Right atrium auricular region (tissue), 2 donors: ENCODE measurements at regions not wholly inside any gene's neighbourhood (a gene's known extent, or its start where the extent isn't known, plus 50 kb on each side); places are given as distances from the start of the nearest gene placed in this dataset.
"Not testable (repeated sequence)": the region's sequence is repeated elsewhere in the genome, so short reads cannot be mapped to it uniquely, and the experiment has no call there.

Source experiments
- DNase-seq: peaks from one replicate; pipeline ENCODE4 v3.0.0-alpha.2; 2019; ENCODE audit warnings: low spot score
- H3K27ac ChIP-seq, 2 donors: fragments of 200-600 bp; sonication (generic); 1 replicate in 1 of 2; 2 replicates in 1 of 2; pipeline ENCODE4 v1.5.1; 2016 to 2019
- H3K27me3 ChIP-seq, 2 donors: fragments of 200-600 bp; sonication (generic); one replicate each; pipeline versions ENCODE4 v1.5.1 to v1.6.0; 2017 to 2019
- H3K36me3 ChIP-seq: fragments of 200-600 bp; sonication (generic); one replicate; pipeline ENCODE4 v1.5.1; 2016
- H3K4me1 ChIP-seq, 2 donors: fragments of 200-600 bp; sonication (generic); one replicate each; pipeline versions ENCODE4 v1.5.1 to v1.6.0; 2017 to 2019
- H3K4me3 ChIP-seq, 2 donors: fragments of 200-600 bp; sonication (generic); 1 replicate in 1 of 2; 2 replicates in 1 of 2; pipeline ENCODE4 v1.5.1; 2017 to 2019; ENCODE audit warnings: mild to moderate bottlenecking in 1 of 2, moderate library complexity in 1 of 2
- H3K9me3 ChIP-seq, 2 donors: fragments of 200-600 bp; sonication (generic); one replicate each; pipeline ENCODE4 v1.5.1; 2019
- TF ChIP-seq, protein P1 (sequence below), 2 donors: fragments of 200-600 bp; sonication (generic); IDR thresholded peaks; one replicate each; pipeline ENCODE4 v1.5.1; 2019; ENCODE audit warnings: antibody characterized with exemption in 2 of 2

DNA sequence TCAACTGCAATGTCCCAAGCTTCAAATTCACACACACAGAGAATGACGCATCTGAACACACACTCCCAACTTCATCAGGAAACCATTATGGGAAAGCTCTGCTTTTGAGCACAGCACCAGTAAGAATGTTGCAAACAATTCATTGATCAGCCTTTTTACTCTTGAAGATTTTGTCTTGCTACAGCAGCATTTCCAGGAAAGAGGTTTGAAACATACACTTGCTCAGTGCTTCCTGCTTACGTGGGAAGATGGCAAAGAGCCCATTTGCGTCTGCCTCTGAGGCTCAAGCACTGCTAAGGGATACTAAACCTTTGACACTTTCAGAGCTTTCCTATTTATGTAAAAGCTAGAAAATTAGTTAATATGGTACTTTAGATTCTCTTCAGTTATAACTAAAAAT lies 77.2 kb upstream of the MON1B start:
- TF ChIP-seq, protein P1, sequence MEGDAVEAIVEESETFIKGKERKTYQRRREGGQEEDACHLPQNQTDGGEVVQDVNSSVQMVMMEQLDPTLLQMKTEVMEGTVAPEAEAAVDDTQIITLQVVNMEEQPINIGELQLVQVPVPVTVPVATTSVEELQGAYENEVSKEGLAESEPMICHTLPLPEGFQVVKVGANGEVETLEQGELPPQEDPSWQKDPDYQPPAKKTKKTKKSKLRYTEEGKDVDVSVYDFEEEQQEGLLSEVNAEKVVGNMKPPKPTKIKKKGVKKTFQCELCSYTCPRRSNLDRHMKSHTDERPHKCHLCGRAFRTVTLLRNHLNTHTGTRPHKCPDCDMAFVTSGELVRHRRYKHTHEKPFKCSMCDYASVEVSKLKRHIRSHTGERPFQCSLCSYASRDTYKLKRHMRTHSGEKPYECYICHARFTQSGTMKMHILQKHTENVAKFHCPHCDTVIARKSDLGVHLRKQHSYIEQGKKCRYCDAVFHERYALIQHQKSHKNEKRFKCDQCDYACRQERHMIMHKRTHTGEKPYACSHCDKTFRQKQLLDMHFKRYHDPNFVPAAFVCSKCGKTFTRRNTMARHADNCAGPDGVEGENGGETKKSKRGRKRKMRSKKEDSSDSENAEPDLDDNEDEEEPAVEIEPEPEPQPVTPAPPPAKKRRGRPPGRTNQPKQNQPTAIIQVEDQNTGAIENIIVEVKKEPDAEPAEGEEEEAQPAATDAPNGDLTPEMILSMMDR (IDR thresholded peaks at IDR 0.05), result no peak
- H3K9me3 ChIP-seq, result no peaks in the 10 kb centered on the region
- H3K36me3 ChIP-seq, result no peaks in the 10 kb centered on the region
- peaks cover 0 to 6% of the 10 kb centered on the region in 2 donors for H3K4me1 ChIP-seq
- no peaks in the 10 kb centered on the region for H3K27me3 ChIP-seq
- no peak for DNase-seq
- H3K4me3 ChIP-seq, result no peak overlapping the region
- no peak overlapping the region for H3K27ac ChIP-seq

DNA sequence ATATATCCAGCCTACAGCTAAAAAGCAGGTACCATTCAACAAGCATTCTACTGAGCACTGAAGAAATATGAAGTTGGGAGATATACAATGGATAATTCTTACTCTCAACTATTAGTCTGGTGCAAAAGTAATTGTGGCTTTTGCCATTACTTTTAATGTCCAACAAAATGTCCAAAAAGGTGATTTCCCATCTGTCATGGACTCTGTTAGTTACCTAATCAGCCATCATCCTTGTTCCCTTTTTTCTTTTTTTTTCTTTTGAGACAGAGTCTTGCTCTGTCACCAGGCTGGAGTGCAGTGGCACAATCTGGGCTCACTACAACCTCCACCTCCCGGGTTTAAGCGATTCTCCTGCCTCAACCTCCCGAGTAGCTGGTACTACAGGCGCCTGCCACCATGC lies 76.6 kb upstream of the MON1B start:
- H3K4me1 ChIP-seq, H3K36me3 ChIP-seq, H3K27ac ChIP-seq, DNase-seq, H3K9me3 ChIP-seq, H3K4me3 ChIP-seq, H3K27me3 ChIP-seq: not testable (repeated sequence)

DNA sequence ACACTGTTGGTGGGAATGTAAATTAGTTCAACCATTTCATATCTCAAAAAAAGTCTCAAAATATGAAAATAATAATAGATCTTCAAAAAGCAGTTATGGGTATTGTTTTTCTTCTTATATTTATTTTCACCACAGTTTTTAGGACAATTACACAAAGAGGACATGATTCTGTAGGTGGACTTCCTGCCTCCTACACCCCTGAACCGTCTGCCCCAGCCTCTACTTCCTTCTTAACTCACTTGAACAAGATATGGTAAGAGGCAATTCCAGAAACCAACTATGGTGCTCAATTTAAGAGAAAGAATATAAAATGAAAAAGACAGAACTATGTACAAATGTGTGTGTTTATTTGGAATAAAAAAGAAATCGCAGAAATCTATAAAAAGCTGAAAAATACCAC lies 74.1 kb upstream of the MON1B start:
- H3K36me3 ChIP-seq, result no peaks in the 10 kb centered on the region
- DNase-seq, result no peak
- H3K27ac ChIP-seq, result no peak overlapping the region
- H3K4me3 ChIP-seq, result no peak overlapping the region
- no peaks in the 10 kb centered on the region for H3K27me3 ChIP-seq
- no peaks in the 10 kb centered on the region for H3K9me3 ChIP-seq
- TF ChIP-seq, protein P1 (IDR thresholded peaks at IDR 0.05), result no peak
- peaks cover 0 to 6% of the 10 kb centered on the region in 2 donors for H3K4me1 ChIP-seq

DNA sequence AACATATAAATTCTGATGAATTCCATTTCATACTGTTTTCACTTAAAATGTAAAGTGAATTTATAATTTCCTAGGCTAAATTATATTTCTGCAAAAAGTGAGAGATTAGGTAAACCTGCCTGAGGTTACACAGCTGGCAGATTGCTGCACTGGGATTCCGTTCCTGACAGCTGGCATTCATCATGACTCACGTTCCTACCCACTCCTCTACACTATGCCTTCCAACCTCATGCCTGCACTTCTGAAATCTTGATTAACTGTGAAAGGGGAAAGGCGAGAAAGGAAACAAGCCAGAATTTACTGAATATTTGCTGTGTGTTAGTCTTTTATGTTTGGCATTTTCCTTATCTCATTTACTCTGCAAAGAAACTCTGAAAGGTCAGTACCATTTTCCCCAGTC lies 73.3 kb upstream of the MON1B start:
- Histone ChIP-seq H3K4me3 (no peak overlapping the region), H3K9me3 (no peaks in the 10 kb centered on the region), H3K27ac (no peak overlapping the region), H3K36me3 (no peaks in the 10 kb centered on the region), H3K27me3 (no peaks in the 10 kb centered on the region), H3K4me1 (peaks cover 0 to 6% of the 10 kb centered on the region in 2 donors)
- TF ChIP-seq, protein P1 (IDR thresholded peaks at IDR 0.05), result no peak
- DNase-seq, result no peak

DNA sequence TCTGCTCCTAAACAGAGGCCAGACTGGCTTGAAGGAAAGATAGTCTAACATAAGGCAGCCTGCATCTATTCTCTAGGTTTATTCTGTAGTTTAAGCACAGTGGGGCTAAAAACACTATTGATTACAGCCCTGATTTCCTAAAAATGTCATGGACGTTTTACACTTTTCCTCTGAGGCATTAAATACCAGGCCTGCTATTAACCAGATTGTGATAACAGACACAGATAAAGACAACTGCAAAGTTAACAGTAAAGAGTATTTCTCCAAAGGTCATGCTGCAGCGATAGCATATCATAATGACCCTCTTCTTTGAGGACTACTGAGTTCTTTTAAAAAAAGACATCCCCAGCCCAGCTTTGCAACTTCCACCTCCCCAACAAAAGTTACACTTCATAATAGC lies 59.6 kb upstream of the MON1B start:
- no peaks in the 10 kb centered on the region for H3K9me3 ChIP-seq
- H3K27ac ChIP-seq, result no peak overlapping the region
- H3K27me3 ChIP-seq, result no peaks in the 10 kb centered on the region
- no peak overlapping the region for H3K4me3 ChIP-seq
- TF ChIP-seq, protein P1 (IDR thresholded peaks at IDR 0.05), result no peak
- H3K4me1 ChIP-seq, result no peaks in the 10 kb centered on the region
- no peaks in the 10 kb centered on the region for H3K36me3 ChIP-seq
- DNase-seq, result no peak

DNA sequence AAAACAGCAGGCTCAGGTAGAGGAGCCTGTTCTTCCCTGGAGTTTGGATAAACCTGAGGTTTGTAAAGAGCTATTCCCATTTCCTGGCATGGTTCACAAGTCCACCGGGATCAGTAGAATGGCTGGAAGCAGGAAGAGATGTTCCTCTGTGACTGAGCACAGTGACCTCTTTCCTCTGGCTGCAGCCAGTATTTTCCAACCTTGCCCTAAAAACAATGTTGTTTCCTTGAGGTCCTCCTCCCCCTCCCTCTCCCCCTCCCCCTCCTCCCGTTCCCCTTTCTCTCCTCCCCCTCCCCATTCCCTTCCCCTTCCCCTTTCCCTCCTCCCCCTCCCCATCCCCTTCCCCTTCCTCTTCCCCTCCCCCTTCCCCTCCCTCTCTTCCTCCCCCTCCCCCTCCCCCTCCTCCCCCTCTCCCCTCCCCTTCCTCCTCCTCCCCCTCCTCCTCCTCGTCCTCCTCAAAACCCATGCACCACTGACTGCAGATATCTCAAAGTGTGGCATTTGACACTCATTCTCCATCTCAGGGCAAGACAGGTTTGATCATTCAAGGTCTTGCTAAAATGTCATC lies 58.9 kb upstream of the MON1B start:
- no peak for DNase-seq
- H3K27me3 ChIP-seq, result no peaks in the 10 kb centered on the region
- TF ChIP-seq, protein P1 (IDR thresholded peaks at IDR 0.05), result no peak
- no peak overlapping the region for H3K4me3 ChIP-seq
- H3K36me3 ChIP-seq, result no peaks in the 10 kb centered on the region
- no peak overlapping the region for H3K27ac ChIP-seq
- no peaks in the 10 kb centered on the region for H3K9me3 ChIP-seq
- H3K4me1 ChIP-seq, result no peaks in the 10 kb centered on the region
